Gastrocnemius medialis (tissue), 4 donors: ENCODE measurements at regions not wholly inside any gene's neighbourhood (a gene's known extent, or its start where the extent isn't known, plus 50 kb on each side); places are given as distances from the start of the nearest gene placed in this dataset.

ENCODE experiments used
- ATAC-seq, 2 donors: fragments of 150-250 bp; one replicate each; pipeline ENCODE4 v1.9.1; 2016
- DNase-seq, 2 donors: peaks; one replicate each; pipeline ENCODE4 v3.0.0-alpha.2; 2019
- H3K27ac ChIP-seq, 4 donors: fragments of 200-600 bp; sonication (generic); 1 replicate in 1 of 4; 2 replicates in 3 of 4; pipeline ENCODE4 v1.5.1; 2016 to 2018; ENCODE audit warnings: mild to moderate bottlenecking in 2 of 4, moderate library complexity in 1 of 4
- H3K27me3 ChIP-seq, 3 donors: fragments of 200-600 bp; sonication (generic) in 2 of 3; 1 replicate in 1 of 3; 2 replicates in 2 of 3; pipeline versions ENCODE4 v1.5.1 to v1.6.0; 2016 to 2019; ENCODE audit warnings: mild to moderate bottlenecking in 1 of 3, moderate library complexity in 1 of 3
- H3K36me3 ChIP-seq, 2 donors: fragments of 200-600 bp; sonication (generic) in 1 of 2; one replicate each; pipeline ENCODE4 v1.5.1; 2017 to 2018
- H3K4me1 ChIP-seq, 2 donors: fragments of 200-600 bp; sonication (generic) in 1 of 2; one replicate each; pipeline ENCODE4 v1.5.1; 2016 to 2017; ENCODE audit warnings: mild to moderate bottlenecking in 2 of 2
- H3K4me3 ChIP-seq, 4 donors: fragments of 200-600 bp; sonication (generic) in 3 of 4; 1 replicate in 1 of 4; 2 replicates in 3 of 4; pipeline ENCODE4 v1.5.1; 2016 to 2019; ENCODE audit warnings: mild to moderate bottlenecking in 2 of 4
- H3K9me3 ChIP-seq, 3 donors: fragments of 200-600 bp; sonication (generic) in 2 of 3; 1 replicate in 1 of 3; 2 replicates in 2 of 3; pipeline ENCODE4 v1.5.1; 2016 to 2019
- CTCF ChIP-seq, 5 experiments: fragments of 450-650 bp in 3 of 5; fragments of 200-600 bp in 2 of 5; sonication (generic) in 2 of 5; IDR thresholded peaks in 4 of 5; conservative IDR thresholded peaks in 1 of 5; 1 replicate in 4 of 5; 2 replicates in 1 of 5; pipeline ENCODE4 v1.5.1; 2016 to 2019; ENCODE audit warnings: antibody characterized with exemption in 5 of 5, mild to moderate bottlenecking in 3 of 5, moderate library complexity in 3 of 5
- POLR2A ChIP-seq, 2 donors: fragments of 450-650 bp; IDR thresholded peaks; one replicate each; pipeline ENCODE4 v1.6.1; 2017; ENCODE audit warnings: antibody characterized with exemption in 2 of 2, mild to moderate bottlenecking in 2 of 2, moderate library complexity in 2 of 2
- in situ Hi-C, 4 donors: fragments of 200-750 bp; cut with MboI; loops; one replicate each; pipeline versions ENCODE4 v1.15.0 to v1.8.0; 2017; ENCODE audit warnings: low sequenced_read_pairs in 4 of 4
- intact Hi-C: fragments of 100-400 bp; cut with DNase I; formaldehyde crosslinking; loops from one replicate; pipeline ENCODE4 v1.15.1; 2023; ENCODE audit warnings: low total_unique reads

- Histone ChIP-seq H3K4me3 (no peak overlapping the region), H3K27me3 (no peaks in the 10 kb centered on the region), H3K9me3 (no peaks in the 10 kb centered on the region), H3K27ac (no peak overlapping the region), H3K4me1 (no peaks in the 10 kb centered on the region), H3K36me3 (no peaks in the 10 kb centered on the region)
- in situ Hi-C loops: no loop called here
- intact Hi-C loops: no loop called here
- DNase-seq: no peak
- TF ChIP-seq CTCF (IDR thresholded peaks at IDR 0.05 in 4 of 5, conservative IDR thresholded peaks at IDR 0.05 in 1 of 5): no peak
- TF ChIP-seq POLR2A (IDR thresholded peaks at IDR 0.05): no peak
- no peak for ATAC-seq
Measured at GRCh38 chr5:66249920-66250319, 105.8 kb downstream of the SREK1 start.

GRCh38 chr5:66252849-66253248 lies 108.7 kb downstream of the SREK1 start:
- ATAC-seq (no peak), DNase-seq (no peak)
- no peaks in the 10 kb centered on the region for H3K27me3 ChIP-seq
- no peaks in the 10 kb centered on the region for H3K4me1 ChIP-seq
- H3K36me3 ChIP-seq: no peaks in the 10 kb centered on the region
- no peaks in the 10 kb centered on the region for H3K9me3 ChIP-seq
- in situ Hi-C loops: no loop called here
- TF ChIP-seq CTCF (IDR thresholded peaks at IDR 0.05 in 4 of 5, conservative IDR thresholded peaks at IDR 0.05 in 1 of 5) (no peak), POLR2A (IDR thresholded peaks at IDR 0.05) (no peak)
- no peak overlapping the region for H3K27ac ChIP-seq
- intact Hi-C loops: no loop called here
- H3K4me3 ChIP-seq: no peak overlapping the region

- Histone ChIP-seq H3K27ac (no peak overlapping the region), H3K4me3 (no peak overlapping the region), H3K27me3 (no peaks in the 10 kb centered on the region), H3K4me1 (no peaks in the 10 kb centered on the region), H3K9me3 (no peaks in the 10 kb centered on the region), H3K36me3 (no peaks in the 10 kb centered on the region)
- ATAC-seq (no peak), DNase-seq (no peak)
- no peak for TF ChIP-seq CTCF (IDR thresholded peaks at IDR 0.05 in 4 of 5, conservative IDR thresholded peaks at IDR 0.05 in 1 of 5)
- TF ChIP-seq POLR2A (IDR thresholded peaks at IDR 0.05): no peak
- in situ Hi-C loops (no loop called here), intact Hi-C loops (no loop called here)
Measured at GRCh38 chr5:66255714-66256113, 111.6 kb downstream of the SREK1 start.

GRCh38 chr5:66273121-66273520 lies 129.0 kb downstream of the SREK1 start:
- intact Hi-C loops: no loop called here
- Histone ChIP-seq H3K27ac (no peak overlapping the region), H3K36me3 (no peaks in the 10 kb centered on the region), H3K27me3 (no peaks in the 10 kb centered on the region), H3K4me3 (no peak overlapping the region), H3K4me1 (no peaks in the 10 kb centered on the region), H3K9me3 (no peaks in the 10 kb centered on the region)
- in situ Hi-C loops: no loop called here
- DNase-seq (no peak), ATAC-seq (no peak)
- TF ChIP-seq POLR2A (IDR thresholded peaks at IDR 0.05) (no peak), CTCF (IDR thresholded peaks at IDR 0.05 in 4 of 5, conservative IDR thresholded peaks at IDR 0.05 in 1 of 5) (no peak)

- intact Hi-C loops (no loop called here), in situ Hi-C loops (no loop called here)
- DNase-seq: no peak
- no peaks in the 10 kb centered on the region for H3K4me1 ChIP-seq
- no peak overlapping the region for H3K27ac ChIP-seq
- no peak overlapping the region for H3K4me3 ChIP-seq
- H3K36me3 ChIP-seq: no peaks in the 10 kb centered on the region
- H3K9me3 ChIP-seq: no peaks in the 10 kb centered on the region
- no peak for ATAC-seq
- TF ChIP-seq CTCF (IDR thresholded peaks at IDR 0.05 in 4 of 5, conservative IDR thresholded peaks at IDR 0.05 in 1 of 5) (no peak), POLR2A (IDR thresholded peaks at IDR 0.05) (no peak)
- H3K27me3 ChIP-seq: no peaks in the 10 kb centered on the region
Measured at GRCh38 chr5:66276986-66277385, 132.9 kb downstream of the SREK1 start.
